ENCODE measurements at regions not wholly inside any gene's neighbourhood (a gene's known extent, or its start where the extent isn't known, plus 50 kb on each side); places are given as distances from the start of the nearest gene placed in this dataset.
"Not testable (repeated sequence)": the region's sequence is repeated elsewhere in the genome, so short reads cannot be mapped to it uniquely, and the experiment has no call there.

DNA sequence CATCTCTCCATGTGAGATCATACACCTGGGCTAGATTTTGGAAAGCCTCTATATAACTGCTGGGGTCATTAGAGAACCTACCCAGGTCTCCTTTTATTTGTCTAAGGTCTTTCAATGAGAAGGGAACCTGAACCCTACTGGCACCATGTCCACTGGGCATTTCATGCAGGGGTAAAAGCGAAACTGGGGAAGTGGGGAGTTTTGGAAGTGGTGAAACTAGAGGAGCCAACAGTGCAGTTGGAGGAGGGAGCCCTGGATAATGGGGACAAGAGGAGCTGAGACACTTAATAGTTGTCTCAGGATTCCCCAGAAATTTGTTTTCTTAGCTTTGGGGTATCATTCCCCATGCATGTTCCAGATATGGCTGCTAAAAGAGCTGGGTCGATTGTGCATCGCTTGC, 169.0 kb upstream of the NREP start:
- Histone ChIP-seq H3K27me3 (ENCODE audit: insufficient read depth, poor library complexity, severe bottlenecking) (no peaks in the 10 kb centered on the region), H3K27ac (replicated peaks) (no peak overlapping the region), H3K4me3 (replicated peaks; ENCODE audit: insufficient read depth, low read length) (no peak overlapping the region)
- DNase-seq (ENCODE audit: low read depth in 1 of 2, low spot score in 1 of 2): no peak
- TF ChIP-seq POLR2AphosphoS5 (IDR thresholded peaks at IDR 0.05; ENCODE audit: low read depth): no peak
- TF ChIP-seq, protein P1, sequence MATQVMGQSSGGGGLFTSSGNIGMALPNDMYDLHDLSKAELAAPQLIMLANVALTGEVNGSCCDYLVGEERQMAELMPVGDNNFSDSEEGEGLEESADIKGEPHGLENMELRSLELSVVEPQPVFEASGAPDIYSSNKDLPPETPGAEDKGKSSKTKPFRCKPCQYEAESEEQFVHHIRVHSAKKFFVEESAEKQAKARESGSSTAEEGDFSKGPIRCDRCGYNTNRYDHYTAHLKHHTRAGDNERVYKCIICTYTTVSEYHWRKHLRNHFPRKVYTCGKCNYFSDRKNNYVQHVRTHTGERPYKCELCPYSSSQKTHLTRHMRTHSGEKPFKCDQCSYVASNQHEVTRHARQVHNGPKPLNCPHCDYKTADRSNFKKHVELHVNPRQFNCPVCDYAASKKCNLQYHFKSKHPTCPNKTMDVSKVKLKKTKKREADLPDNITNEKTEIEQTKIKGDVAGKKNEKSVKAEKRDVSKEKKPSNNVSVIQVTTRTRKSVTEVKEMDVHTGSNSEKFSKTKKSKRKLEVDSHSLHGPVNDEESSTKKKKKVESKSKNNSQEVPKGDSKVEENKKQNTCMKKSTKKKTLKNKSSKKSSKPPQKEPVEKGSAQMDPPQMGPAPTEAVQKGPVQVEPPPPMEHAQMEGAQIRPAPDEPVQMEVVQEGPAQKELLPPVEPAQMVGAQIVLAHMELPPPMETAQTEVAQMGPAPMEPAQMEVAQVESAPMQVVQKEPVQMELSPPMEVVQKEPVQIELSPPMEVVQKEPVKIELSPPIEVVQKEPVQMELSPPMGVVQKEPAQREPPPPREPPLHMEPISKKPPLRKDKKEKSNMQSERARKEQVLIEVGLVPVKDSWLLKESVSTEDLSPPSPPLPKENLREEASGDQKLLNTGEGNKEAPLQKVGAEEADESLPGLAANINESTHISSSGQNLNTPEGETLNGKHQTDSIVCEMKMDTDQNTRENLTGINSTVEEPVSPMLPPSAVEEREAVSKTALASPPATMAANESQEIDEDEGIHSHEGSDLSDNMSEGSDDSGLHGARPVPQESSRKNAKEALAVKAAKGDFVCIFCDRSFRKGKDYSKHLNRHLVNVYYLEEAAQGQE (IDR thresholded peaks at IDR 0.05; ENCODE audit: insufficient replicate concordance, low read depth): no peak
- no peak for TF ChIP-seq GABPA (IDR thresholded peaks at IDR 0.05; ENCODE audit: low read depth)
- TF ChIP-seq, protein P2, sequence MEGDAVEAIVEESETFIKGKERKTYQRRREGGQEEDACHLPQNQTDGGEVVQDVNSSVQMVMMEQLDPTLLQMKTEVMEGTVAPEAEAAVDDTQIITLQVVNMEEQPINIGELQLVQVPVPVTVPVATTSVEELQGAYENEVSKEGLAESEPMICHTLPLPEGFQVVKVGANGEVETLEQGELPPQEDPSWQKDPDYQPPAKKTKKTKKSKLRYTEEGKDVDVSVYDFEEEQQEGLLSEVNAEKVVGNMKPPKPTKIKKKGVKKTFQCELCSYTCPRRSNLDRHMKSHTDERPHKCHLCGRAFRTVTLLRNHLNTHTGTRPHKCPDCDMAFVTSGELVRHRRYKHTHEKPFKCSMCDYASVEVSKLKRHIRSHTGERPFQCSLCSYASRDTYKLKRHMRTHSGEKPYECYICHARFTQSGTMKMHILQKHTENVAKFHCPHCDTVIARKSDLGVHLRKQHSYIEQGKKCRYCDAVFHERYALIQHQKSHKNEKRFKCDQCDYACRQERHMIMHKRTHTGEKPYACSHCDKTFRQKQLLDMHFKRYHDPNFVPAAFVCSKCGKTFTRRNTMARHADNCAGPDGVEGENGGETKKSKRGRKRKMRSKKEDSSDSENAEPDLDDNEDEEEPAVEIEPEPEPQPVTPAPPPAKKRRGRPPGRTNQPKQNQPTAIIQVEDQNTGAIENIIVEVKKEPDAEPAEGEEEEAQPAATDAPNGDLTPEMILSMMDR (IDR thresholded peaks at IDR 0.05; ENCODE audit: insufficient read depth, low read length): no peak
- TF ChIP-seq SPI1 (IDR thresholded peaks at IDR 0.05; ENCODE audit: borderline replicate concordance, low read depth): no peak

DNA sequence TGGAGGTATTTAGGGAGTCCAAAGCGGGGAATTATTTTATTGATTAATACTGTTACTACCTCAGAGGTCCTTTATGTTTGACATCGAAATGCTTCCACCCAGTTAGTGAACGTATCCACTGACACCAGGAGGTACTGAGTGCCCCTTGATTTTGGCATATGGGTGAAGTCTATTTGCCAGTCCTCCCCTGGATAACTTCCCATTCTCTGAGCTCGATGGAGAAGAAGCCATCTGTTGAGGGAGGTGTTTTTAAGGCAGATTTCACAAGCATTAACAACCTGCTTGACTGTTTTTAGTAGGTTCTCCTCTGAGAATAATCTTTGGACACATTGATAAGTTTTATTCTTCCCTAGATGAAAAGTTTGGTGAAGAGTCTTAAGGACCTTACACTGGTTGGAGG, 165.3 kb upstream of the NREP start:
- no peak overlapping the region for H3K4me3 ChIP-seq (replicated peaks; ENCODE audit: insufficient read depth, low read length)
- H3K27me3 ChIP-seq (ENCODE audit: insufficient read depth, poor library complexity, severe bottlenecking): no peaks in the 10 kb centered on the region
- H3K27ac ChIP-seq (replicated peaks): no peak overlapping the region
- TF ChIP-seq, protein P2 (IDR thresholded peaks at IDR 0.05; ENCODE audit: insufficient read depth, low read length): no peak
- TF ChIP-seq GABPA (IDR thresholded peaks at IDR 0.05; ENCODE audit: low read depth) (no peak), SPI1 (IDR thresholded peaks at IDR 0.05; ENCODE audit: borderline replicate concordance, low read depth) (no peak), POLR2AphosphoS5 (IDR thresholded peaks at IDR 0.05; ENCODE audit: low read depth) (no peak)
- TF ChIP-seq, protein P1 (IDR thresholded peaks at IDR 0.05; ENCODE audit: insufficient replicate concordance, low read depth): no peak
- DNase-seq (ENCODE audit: low read depth in 1 of 2, low spot score in 1 of 2): no peak

DNA sequence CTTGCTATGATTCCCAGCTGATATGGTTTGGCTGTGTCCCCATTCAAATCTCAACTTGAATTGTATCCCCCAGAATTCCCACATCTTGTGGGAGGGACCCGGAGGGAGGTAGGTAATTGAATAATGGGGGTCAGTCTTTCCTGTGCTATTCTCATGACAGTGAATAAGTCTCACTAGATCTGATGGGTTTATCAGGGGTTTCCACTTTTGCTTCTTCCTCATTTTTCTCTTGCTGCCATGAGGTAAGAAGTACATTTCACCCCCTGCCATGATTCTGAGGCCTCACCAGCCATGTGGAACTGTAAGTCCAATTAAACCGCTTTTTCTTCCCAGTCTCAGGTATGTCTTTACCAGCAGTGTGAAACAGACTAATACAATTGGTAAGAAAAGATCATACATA, 164.7 kb upstream of the NREP start:
- DNase-seq (ENCODE audit: low read depth in 1 of 2, low spot score in 1 of 2); H3K4me3 ChIP-seq (replicated peaks; ENCODE audit: insufficient read depth, low read length); H3K27me3 ChIP-seq (ENCODE audit: insufficient read depth, poor library complexity, severe bottlenecking); H3K27ac ChIP-seq (replicated peaks): not testable (repeated sequence)

DNA sequence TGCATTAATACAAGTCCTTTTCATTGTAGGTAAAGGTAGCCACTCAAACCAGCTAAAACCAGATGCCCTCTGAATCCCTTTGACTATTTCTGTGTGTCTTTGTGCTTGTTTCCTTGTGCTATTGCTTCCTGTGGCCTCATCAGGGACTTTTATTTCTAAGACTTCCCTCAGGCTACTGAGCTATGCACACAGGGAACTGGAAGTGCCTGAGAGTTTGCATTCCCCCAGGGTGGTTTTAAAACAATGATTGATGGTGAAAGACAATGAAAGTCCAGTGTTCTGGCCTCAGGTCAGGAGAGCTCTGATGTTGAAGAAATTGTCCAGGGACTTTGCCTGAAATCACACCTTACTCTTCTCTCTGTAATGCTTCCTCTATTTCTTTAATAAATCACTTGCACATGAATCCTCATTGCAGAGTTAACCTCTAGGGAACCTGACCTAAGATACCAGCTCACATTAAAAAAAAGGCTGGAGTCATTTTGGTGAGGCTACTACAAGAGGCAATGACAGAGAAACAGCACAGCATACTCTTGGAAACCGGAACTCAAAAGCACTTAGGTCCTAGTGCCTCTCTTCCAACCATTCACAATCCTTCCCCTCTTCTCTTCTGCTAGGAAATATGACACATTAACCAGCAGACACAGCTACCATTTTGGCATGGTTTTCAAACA, 158.1 kb upstream of the NREP start:
- TF ChIP-seq GABPA (IDR thresholded peaks at IDR 0.05; ENCODE audit: low read depth) (no peak), POLR2AphosphoS5 (IDR thresholded peaks at IDR 0.05; ENCODE audit: low read depth) (no peak), SPI1 (IDR thresholded peaks at IDR 0.05; ENCODE audit: borderline replicate concordance, low read depth) (no peak)
- TF ChIP-seq, protein P1 (IDR thresholded peaks at IDR 0.05; ENCODE audit: insufficient replicate concordance, low read depth): no peak
- TF ChIP-seq, protein P2 (IDR thresholded peaks at IDR 0.05; ENCODE audit: insufficient read depth, low read length): no peak
- Histone ChIP-seq H3K4me3 (replicated peaks; ENCODE audit: insufficient read depth, low read length) (no peak overlapping the region), H3K27me3 (ENCODE audit: insufficient read depth, poor library complexity, severe bottlenecking) (no peaks in the 10 kb centered on the region), H3K27ac (replicated peaks) (no peak overlapping the region)
- no peak for DNase-seq (ENCODE audit: low read depth in 1 of 2, low spot score in 1 of 2)
